WTC11 (cell line): ENCODE measurements at regions not wholly inside any gene's neighbourhood (a gene's known extent, or its start where the extent isn't known, plus 50 kb on each side); places are given as distances from the start of the nearest gene placed in this dataset.

Experiments
- NFE2L1 ChIP-seq: sonication (generic); formaldehyde crosslinking; IDR thresholded peaks from 2 replicates; pipeline ENCODE4 v1.8.1; 2023; ENCODE audit warnings: missing genetic modification reagents
- ZNF423 ChIP-seq: fragments of 250-450 bp; sonication (Bioruptor Pico); IDR thresholded peaks from 2 replicates; pipeline ENCODE4 v2.1.2; 2022; ENCODE audit warnings: mild to moderate bottlenecking, moderate library complexity
- TF ChIP-seq, protein P1 (sequence below): fragments of 200-600 bp; IDR thresholded peaks from 2 replicates; pipeline ENCODE4 v1.8.0; 2022; ENCODE audit warnings: antibody characterized with exemption
- TF ChIP-seq, protein P2 (sequence below): sonication (generic); formaldehyde crosslinking; IDR thresholded peaks from 2 replicates; pipeline ENCODE4 v1.8.0; 2022; ENCODE audit warnings: mild to moderate bottlenecking, missing genetic modification reagents
- TF ChIP-seq, protein P3 (sequence below): sonication (generic); formaldehyde crosslinking; conservative IDR thresholded peaks from 2 replicates; pipeline ENCODE4 v1.8.1; 2022; ENCODE audit warnings: mild to moderate bottlenecking, missing genetic modification reagents
- TF ChIP-seq, protein P4 (sequence below): sonication (generic); formaldehyde crosslinking; IDR thresholded peaks from 2 replicates; pipeline ENCODE4 v1.8.1; 2022; ENCODE audit warnings: low read depth, mild to moderate bottlenecking, moderate library complexity, missing genetic modification reagents, borderline replicate concordance

DNA sequence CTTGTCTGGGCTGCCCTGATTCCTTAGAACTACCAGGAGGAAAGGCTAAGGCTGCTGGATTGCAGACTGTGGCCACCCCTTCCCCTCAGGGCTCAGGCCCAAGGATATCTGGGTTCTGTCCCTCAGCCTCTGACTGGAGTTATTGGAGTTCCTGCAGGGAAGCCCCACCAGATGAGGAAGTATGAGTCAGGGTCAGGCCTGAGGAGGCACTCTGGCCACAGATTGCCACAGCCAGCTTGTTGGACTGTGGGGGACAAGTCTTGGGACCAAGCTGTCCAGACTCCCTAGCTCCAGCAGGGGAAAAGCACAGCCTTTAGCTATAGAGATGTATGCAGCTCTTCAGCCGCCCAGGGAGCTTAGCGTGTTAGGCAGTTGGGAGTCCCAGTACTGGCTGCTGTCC, 381.9 kb upstream of the TOM1L1 start:
- TF ChIP-seq, protein P1, sequence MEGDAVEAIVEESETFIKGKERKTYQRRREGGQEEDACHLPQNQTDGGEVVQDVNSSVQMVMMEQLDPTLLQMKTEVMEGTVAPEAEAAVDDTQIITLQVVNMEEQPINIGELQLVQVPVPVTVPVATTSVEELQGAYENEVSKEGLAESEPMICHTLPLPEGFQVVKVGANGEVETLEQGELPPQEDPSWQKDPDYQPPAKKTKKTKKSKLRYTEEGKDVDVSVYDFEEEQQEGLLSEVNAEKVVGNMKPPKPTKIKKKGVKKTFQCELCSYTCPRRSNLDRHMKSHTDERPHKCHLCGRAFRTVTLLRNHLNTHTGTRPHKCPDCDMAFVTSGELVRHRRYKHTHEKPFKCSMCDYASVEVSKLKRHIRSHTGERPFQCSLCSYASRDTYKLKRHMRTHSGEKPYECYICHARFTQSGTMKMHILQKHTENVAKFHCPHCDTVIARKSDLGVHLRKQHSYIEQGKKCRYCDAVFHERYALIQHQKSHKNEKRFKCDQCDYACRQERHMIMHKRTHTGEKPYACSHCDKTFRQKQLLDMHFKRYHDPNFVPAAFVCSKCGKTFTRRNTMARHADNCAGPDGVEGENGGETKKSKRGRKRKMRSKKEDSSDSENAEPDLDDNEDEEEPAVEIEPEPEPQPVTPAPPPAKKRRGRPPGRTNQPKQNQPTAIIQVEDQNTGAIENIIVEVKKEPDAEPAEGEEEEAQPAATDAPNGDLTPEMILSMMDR: no peak
- TF ChIP-seq, protein P2, sequence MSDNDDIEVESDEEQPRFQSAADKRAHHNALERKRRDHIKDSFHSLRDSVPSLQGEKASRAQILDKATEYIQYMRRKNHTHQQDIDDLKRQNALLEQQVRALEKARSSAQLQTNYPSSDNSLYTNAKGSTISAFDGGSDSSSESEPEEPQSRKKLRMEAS (CRISPR knock-in tag): no peak
- TF ChIP-seq, protein P3, sequence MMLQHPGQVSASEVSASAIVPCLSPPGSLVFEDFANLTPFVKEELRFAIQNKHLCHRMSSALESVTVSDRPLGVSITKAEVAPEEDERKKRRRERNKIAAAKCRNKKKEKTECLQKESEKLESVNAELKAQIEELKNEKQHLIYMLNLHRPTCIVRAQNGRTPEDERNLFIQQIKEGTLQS (CRISPR knock-in tag): no peak
- no peak for TF ChIP-seq NFE2L1
- TF ChIP-seq, protein P4, sequence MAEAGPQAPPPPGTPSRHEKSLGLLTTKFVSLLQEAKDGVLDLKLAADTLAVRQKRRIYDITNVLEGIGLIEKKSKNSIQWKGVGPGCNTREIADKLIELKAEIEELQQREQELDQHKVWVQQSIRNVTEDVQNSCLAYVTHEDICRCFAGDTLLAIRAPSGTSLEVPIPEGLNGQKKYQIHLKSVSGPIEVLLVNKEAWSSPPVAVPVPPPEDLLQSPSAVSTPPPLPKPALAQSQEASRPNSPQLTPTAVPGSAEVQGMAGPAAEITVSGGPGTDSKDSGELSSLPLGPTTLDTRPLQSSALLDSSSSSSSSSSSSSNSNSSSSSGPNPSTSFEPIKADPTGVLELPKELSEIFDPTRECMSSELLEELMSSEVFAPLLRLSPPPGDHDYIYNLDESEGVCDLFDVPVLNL: no peak
- no peak for TF ChIP-seq ZNF423 (CRISPR knock-in tag)
